ENCODE measurements at regions not wholly inside any gene's neighbourhood (a gene's known extent, or its start where the extent isn't known, plus 50 kb on each side); places are given as distances from the start of the nearest gene placed in this dataset.

DNA sequence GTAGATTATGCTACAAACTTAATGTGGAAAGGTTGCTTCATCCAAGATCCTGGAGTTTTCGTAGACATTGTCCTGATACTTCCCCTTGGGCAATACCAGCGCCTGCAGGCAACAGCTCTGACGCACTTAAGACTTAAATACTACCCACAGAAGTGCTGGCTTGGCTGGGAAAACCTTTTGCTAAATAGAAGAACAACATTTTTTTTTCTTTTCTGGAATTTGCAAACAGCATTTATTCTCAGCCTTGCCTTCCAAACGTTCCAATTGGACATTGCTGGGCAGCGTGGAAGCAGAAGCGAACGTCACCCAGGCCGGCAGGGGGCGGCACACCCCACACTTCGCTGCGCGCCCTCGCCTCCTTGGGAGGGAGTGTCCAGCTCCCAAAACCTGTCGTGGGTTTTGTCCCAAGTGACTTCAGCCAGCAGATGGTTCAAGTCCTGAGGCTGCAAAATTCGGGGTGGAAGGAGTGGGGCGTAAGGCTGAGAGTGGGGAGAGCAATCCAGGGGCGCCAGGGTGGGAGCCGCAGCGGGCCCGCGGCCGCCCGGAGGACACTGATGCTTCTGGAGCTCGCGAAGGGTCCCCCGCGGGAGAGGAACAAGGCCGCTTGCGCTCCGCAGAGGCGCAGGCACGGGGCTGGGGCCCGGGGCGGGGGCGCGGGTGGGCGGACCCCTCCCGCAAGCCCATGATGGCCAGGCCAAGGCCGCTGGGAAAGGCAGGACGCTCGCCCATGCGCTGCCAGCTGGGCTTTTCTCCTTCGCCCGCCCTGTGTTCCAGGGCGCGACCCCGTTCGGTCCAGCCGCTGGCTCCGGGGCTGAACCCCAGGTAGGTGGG, 60.8 kb upstream of the MAP3K4 start (continued):
- TF ChIP-seq, protein P1, sequence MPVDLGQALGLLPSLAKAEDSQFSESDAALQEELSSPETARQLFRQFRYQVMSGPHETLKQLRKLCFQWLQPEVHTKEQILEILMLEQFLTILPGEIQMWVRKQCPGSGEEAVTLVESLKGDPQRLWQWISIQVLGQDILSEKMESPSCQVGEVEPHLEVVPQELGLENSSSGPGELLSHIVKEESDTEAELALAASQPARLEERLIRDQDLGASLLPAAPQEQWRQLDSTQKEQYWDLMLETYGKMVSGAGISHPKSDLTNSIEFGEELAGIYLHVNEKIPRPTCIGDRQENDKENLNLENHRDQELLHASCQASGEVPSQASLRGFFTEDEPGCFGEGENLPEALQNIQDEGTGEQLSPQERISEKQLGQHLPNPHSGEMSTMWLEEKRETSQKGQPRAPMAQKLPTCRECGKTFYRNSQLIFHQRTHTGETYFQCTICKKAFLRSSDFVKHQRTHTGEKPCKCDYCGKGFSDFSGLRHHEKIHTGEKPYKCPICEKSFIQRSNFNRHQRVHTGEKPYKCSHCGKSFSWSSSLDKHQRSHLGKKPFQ (CRISPR knock-in tag; IDR thresholded peaks at IDR 0.05; ENCODE audit: insufficient replicate concordance) = no peak
- TF ChIP-seq, protein P2, sequence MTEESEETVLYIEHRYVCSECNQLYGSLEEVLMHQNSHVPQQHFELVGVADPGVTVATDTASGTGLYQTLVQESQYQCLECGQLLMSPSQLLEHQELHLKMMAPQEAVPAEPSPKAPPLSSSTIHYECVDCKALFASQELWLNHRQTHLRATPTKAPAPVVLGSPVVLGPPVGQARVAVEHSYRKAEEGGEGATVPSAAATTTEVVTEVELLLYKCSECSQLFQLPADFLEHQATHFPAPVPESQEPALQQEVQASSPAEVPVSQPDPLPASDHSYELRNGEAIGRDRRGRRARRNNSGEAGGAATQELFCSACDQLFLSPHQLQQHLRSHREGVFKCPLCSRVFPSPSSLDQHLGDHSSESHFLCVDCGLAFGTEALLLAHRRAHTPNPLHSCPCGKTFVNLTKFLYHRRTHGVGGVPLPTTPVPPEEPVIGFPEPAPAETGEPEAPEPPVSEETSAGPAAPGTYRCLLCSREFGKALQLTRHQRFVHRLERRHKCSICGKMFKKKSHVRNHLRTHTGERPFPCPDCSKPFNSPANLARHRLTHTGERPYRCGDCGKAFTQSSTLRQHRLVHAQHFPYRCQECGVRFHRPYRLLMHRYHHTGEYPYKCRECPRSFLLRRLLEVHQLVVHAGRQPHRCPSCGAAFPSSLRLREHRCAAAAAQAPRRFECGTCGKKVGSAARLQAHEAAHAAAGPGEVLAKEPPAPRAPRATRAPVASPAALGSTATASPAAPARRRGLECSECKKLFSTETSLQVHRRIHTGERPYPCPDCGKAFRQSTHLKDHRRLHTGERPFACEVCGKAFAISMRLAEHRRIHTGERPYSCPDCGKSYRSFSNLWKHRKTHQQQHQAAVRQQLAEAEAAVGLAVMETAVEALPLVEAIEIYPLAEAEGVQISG (CRISPR knock-in tag; IDR thresholded peaks at IDR 0.05) = peak; percentile 47; the same call in 1 of the 2 replicates
- TF ChIP-seq ZFP36L2 (CRISPR knock-in tag; IDR thresholded peaks at IDR 0.05) (no peak), SMC3 (IDR thresholded peaks at IDR 0.05; ENCODE audit: low read length) (peak; percentile 65; the same call in 1 of the 2 replicates), SIX4 (CRISPR knock-in tag; IDR thresholded peaks at IDR 0.05) (no peak), SOX6 (IDR thresholded peaks at IDR 0.05) (no peak), SOX6 (CRISPR knock-in tag; IDR thresholded peaks at IDR 0.05) (peak; percentile 14; the same call in 1 of the 2 replicates), GATAD2A (CRISPR knock-in tag; IDR thresholded peaks at IDR 0.05) (no peak), ZC3H4 (CRISPR knock-in tag; IDR thresholded peaks at IDR 0.05; ENCODE audit: borderline replicate concordance) (no peak), HDAC2 (CRISPR knock-in tag; IDR thresholded peaks at IDR 0.05) (no peak), FOXA3 (CRISPR knock-in tag; IDR thresholded peaks at IDR 0.05) (no peak), SRSF9 (IDR thresholded peaks at IDR 0.05; ENCODE audit: borderline replicate concordance, insufficient read depth, low read depth, low read length, poor library complexity, severe bottlenecking) (no peak), FOXK1 (CRISPR knock-in tag; IDR thresholded peaks at IDR 0.05; ENCODE audit: borderline replicate concordance, low read depth) (no peak), HOXA9 (CRISPR knock-in tag; IDR thresholded peaks at IDR 0.05; ENCODE audit: borderline replicate concordance) (no peak), TBP (CRISPR knock-in tag; IDR thresholded peaks at IDR 0.05) (no peak)
- TF ChIP-seq, protein P3, sequence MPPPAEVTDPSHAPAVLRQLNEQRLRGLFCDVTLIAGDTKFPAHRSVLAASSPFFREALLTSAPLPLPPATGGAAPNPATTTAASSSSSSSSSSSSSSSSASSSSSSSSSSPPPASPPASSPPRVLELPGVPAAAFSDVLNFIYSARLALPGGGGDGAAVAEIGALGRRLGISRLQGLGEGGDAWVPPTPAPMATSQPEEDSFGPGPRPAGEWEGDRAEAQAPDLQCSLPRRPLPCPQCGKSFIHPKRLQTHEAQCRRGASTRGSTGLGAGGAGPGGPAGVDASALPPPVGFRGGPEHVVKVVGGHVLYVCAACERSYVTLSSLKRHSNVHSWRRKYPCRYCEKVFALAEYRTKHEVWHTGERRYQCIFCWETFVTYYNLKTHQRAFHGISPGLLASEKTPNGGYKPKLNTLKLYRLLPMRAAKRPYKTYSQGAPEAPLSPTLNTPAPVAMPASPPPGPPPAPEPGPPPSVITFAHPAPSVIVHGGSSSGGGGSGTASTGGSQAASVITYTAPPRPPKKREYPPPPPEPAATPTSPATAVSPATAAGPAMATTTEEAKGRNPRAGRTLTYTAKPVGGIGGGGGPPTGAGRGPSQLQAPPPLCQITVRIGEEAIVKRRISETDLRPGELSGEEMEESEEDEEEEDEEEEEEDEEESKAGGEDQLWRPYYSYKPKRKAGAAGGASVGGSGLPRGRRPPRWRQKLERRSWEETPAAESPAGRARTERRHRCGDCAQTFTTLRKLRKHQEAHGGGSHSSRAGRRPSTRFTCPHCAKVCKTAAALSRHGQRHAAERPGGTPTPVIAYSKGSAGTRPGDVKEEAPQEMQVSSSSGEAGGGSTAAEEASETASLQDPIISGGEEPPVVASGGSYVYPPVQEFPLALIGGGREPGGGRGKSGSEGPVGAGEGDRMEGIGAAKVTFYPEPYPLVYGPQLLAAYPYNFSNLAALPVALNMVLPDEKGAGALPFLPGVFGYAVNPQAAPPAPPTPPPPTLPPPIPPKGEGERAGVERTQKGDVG (CRISPR knock-in tag; IDR thresholded peaks at IDR 0.05; ENCODE audit: borderline replicate concordance) = no peak
- TF ChIP-seq, protein P4, sequence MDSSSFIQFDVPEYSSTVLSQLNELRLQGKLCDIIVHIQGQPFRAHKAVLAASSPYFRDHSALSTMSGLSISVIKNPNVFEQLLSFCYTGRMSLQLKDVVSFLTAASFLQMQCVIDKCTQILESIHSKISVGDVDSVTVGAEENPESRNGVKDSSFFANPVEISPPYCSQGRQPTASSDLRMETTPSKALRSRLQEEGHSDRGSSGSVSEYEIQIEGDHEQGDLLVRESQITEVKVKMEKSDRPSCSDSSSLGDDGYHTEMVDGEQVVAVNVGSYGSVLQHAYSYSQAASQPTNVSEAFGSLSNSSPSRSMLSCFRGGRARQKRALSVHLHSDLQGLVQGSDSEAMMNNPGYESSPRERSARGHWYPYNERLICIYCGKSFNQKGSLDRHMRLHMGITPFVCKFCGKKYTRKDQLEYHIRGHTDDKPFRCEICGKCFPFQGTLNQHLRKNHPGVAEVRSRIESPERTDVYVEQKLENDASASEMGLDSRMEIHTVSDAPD (CRISPR knock-in tag; IDR thresholded peaks at IDR 0.05) = no peak
- TF ChIP-seq, protein P5, sequence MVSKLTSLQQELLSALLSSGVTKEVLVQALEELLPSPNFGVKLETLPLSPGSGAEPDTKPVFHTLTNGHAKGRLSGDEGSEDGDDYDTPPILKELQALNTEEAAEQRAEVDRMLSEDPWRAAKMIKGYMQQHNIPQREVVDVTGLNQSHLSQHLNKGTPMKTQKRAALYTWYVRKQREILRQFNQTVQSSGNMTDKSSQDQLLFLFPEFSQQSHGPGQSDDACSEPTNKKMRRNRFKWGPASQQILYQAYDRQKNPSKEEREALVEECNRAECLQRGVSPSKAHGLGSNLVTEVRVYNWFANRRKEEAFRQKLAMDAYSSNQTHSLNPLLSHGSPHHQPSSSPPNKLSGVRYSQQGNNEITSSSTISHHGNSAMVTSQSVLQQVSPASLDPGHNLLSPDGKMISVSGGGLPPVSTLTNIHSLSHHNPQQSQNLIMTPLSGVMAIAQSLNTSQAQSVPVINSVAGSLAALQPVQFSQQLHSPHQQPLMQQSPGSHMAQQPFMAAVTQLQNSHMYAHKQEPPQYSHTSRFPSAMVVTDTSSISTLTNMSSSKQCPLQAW (CRISPR knock-in tag; IDR thresholded peaks at IDR 0.05) = peak; percentile 76

Measured in HepG2 (cell line).